HG03571 (cell line): ENCODE measurements at regions not wholly inside any gene's neighbourhood (a gene's known extent, or its start where the extent isn't known, plus 50 kb on each side); places are given as distances from the start of the nearest gene placed in this dataset.

Experiments used
- ATAC-seq: cut with Tn5 transposase; IDR thresholded peaks from one replicate; pipeline ENCODE4 v1.9.1; 2021; ENCODE audit not compliant: unreplicated experiment

- ATAC-seq, result no peak
Measured at GRCh38 chr10:83352588-83352987, 786.7 kb upstream of the GHITM start.

GRCh38 chr10:83354456-83354855, 784.9 kb upstream of the GHITM start:
- ATAC-seq, result no peak

GRCh38 chr10:83357004-83357403, 782.3 kb upstream of the GHITM start:
- no peak for ATAC-seq

- no peak for ATAC-seq
Measured at GRCh38 chr10:83357627-83358026, 781.7 kb upstream of the GHITM start.

GRCh38 chr10:83367036-83367435, 772.3 kb upstream of the GHITM start:
- no peak for ATAC-seq

DNA sequence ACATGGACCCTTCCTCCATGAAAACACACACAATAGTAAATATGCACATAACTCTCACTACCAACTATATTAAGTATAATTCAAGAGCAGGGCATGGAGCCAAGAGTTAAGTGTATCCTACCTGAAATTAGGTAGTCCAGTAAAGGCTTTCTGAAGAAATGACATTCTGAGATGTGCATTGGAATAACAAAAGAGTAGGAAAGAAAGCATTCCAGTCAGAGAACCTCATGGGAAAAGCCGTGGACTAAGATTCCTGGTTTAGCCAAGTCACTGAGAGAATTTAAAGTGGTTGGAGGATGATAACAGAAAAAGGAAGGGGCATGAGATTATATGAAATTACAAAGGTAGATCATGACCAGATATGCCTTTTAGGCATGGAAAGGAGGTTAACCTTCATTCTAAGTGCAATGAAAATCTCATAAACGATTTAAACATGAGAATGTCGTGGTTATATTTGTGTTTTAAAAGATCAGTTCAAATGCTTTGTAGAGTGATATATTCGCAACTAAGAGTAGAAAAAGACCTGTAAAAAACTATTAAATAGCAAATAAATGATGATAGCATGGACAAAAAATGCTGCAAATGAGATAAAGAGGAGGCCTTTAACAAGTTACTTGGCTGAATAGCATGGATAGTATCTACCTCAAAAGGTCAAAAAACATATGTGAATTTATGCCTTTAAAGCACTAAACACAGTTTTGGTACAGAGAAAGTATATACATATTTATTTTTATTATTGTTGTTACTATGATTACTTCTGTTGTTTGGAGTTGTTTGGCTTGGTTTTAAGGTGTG, 767.4 kb upstream of the GHITM start:
- no peak for ATAC-seq

DNA sequence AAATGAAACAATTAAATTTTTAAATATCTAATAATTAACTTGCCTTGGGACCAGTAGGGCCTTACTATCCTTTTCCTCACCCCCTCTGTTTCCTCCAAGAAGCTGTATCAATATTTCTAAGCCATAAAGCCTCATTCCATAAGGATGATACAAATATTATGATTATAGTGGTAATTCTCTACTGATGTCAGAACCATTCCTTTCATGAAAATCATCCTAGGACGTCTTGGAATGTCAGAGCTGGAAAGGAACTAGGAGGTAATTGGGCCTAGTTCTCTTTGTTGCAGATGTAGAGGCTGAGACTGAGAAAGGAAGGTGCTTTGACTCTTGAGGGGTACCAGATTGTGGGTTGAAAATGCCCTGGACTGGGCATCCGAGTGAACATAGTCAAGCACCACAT, 766.7 kb upstream of the GHITM start:
- ATAC-seq, result no peak

DNA sequence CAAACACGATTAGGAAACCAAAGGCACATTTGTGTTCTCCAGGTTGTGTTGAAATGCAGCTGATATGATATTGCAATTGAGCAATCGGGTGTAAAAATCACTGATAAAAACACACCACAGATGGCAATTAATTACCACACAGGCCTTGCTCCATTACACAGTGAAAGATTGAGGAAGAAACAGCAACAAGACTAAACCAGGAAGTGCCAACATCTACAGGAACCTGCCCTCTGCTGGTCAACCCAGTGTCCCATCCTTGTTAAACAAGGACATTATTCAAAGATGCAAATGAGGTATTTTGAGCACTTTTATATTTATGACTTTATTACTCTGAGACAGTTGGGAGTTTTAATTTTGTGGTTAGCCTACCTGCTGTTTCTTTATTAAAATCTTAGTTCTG, 765.6 kb upstream of the GHITM start:
- ATAC-seq, result no peak

DNA sequence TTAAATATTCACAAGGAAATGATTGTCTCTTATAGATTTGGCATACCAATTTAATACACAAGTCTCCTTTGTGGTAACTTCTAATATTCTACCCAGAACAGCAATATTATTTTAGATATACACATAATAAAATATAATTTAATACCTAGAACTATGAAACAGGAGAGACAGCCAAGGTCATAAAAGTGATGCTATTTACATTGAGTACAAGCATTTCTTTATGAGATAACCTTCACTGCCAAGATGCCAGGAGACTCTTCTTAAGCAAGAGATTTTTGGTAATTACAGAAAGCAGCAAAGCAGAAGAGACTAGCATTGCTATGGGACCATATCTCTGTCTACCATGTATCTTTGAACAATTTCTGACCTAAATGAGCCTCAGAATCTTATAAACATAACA, 764.6 kb upstream of the GHITM start:
- ATAC-seq, result no peak

GRCh38 chr10:83375274-83375673, 764.0 kb upstream of the GHITM start:
- ATAC-seq, result no peak

DNA sequence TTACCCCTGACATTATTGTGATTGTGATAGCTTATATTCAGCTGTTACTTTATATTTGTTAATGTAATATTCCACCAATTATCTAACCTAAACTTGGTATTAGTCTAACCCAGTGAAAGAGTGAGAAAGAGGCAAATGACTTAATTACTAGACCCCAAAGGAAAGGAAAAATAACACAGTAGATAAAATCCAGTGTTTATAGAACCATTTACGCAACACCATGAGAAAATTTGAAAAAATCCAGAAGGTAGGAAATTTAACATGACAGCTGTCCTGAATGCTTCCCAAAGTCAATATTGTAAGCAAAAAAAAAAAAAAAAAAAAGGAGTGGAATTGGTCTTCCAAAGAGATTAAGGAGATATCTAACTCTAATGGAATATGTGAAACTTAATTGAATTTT, 741.5 kb upstream of the GHITM start:
- no peak for ATAC-seq

- ATAC-seq, result no peak
Measured at GRCh38 chr10:83410570-83410969, 728.7 kb upstream of the GHITM start.

GRCh38 chr10:83425306-83425705, 714.0 kb upstream of the GHITM start:
- no peak for ATAC-seq

- no peak for ATAC-seq
Measured at GRCh38 chr10:83427101-83427500, 712.2 kb upstream of the GHITM start.

DNA sequence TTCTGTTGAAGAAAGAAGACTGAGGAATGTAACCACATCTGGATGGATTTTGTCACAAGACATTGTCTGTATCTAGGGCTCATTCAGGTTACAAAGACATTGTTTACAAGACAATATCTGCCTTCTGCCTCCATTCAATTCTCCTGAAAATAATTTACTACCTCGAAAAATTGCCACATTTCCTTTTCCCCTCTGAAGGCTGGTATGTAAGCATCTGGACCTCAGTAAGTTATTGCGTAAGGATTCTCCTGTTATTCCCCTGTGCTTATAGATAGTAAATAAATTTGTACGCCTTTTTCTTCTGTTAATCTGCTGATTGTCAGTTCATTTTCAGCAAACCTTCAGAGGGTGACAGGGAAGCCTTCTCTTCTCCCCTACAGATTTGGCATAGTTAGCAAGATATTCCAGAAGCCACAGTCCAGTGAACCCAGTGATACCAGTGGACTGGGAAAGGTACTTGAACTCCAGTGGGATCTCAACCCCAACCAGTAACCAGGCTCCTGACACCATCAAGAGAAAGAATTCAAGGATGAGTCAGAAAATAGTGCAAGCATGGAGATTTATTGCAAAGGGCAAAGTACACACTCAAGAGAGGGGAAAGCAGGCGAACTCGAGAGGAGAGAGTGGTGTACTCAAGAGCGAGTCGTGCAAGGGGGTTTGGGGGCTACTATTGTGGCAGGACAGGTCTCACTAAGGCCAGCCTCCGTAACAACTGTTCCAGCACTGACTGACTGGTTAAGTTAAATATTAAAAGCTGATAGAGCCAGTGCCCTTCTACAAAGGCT, 706.9 kb upstream of the GHITM start:
- no peak for ATAC-seq

- no peak for ATAC-seq
Measured at GRCh38 chr10:83433705-83434104, 705.6 kb upstream of the GHITM start.

- no peak for ATAC-seq
Measured at GRCh38 chr10:83448013-83448412, 691.3 kb upstream of the GHITM start.

- ATAC-seq, result no peak
Measured at GRCh38 chr10:83458611-83459010, 680.7 kb upstream of the GHITM start.

DNA sequence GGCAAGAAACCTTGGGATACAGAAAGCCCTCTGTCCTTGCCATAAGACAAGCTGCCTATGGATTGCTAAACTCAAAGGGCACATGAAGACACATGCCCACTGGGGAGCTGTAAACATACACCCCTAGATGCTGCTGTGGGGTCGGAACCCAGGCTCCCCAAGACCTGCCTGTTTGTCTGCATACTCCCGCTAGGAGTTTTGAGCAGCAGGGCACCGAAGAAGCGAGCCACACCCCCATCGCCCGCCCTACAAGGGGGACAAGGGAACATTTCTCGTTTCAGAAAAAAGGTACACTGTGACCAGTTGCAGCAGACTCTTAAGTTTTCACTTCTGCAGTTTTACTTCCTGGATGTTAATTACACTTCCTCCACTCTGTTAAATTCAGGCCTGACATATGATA, 680.2 kb upstream of the GHITM start:
- ATAC-seq, result no peak

DNA sequence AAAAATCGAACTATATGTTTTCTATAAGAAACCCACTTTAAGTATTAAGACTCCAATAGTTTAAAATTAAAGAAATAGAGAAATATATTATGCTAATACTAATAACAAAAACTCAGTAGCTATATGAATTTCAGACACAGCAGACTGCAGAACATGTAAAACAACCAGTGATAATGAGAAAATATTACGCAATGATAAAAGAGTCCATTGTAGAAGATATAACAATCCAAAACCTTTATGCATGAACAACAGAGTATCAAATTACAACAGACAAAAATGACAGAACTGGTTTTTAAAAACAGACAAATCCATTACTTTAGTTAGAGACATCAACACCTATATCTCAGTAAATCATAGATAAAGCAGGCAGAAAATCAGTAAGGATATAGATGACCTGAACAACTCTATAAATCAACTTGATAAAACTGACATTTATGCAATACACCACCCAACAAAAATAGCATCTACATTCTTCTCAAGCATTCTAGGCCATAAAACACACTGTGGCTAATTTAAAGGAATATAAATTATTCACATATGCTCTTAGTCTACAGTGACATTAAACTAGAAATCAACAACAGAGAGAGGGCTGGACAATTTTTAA, 669.5 kb upstream of the GHITM start:
- ATAC-seq, result no peak

DNA sequence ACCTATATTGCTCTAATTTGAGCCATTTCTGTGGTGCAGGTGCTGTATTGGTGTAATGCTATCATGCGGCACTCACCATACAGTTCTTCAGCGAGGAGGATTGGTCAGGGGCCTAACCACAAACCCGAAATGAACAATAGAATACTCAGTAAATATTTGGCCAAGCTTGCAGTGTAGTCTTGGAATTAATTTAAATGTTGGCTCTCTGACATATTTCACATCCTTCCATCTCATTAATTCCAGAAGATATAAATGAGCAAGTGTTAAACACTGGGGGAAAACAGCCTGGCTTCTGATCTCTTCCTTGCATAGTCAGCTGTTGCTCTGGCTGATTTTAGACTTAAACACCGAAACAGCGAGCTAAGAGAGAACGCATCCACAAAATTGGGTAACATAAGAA, 663.1 kb upstream of the GHITM start:
- no peak for ATAC-seq

DNA sequence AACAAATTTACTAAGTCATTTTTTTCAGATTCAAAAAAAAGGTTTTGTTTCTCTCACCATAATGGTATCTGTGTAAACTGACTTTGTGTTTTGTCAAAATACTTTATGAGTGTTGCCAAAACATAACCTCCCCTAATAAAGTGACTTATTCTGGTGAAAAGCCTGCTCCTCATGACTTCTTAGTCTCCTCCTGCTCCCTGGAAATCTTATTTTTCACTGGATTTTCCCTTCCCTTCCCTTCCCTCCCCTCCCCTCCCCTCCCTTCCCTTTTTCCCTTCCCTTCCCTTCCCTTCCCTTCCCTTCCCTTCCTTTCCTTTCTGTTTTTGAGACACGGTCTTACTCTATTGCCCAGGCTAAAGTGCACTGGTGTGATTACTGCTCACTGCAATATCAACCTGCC, 650.1 kb upstream of the GHITM start:
- ATAC-seq, result no peak
